ENCODE measurements at regions not wholly inside any gene's neighbourhood (a gene's known extent, or its start where the extent isn't known, plus 50 kb on each side); places are given as distances from the start of the nearest gene placed in this dataset.
A peak's percentile ranks its signal among the peaks of the same experiment; 100 is the strongest.
"Not testable (repeated sequence)": the region's sequence is repeated elsewhere in the genome, so short reads cannot be mapped to it uniquely, and the experiment has no call there.

- Histone ChIP-seq H3K4me3 (no peak overlapping the region), H3K27ac (no peak overlapping the region), H3K9me3 (no peaks in the 10 kb centered on the region), H3K36me3 (no peaks in the 10 kb centered on the region), H3K27me3 (no peaks in the 10 kb centered on the region), H3K4me1 (no peaks in the 10 kb centered on the region)
- intact Hi-C loops (cut with DNase I): no loop called here
- DNase-seq (no peak), ATAC-seq (no peak)
- TF ChIP-seq CTCF (IDR thresholded peaks at IDR 0.05): no peak
These were observed 75.8 kb upstream of the LRPPRC start for GRCh38 chr2:44071454-44072046.

- intact Hi-C loops (cut with DNase I); H3K4me3 ChIP-seq; DNase-seq; H3K36me3 ChIP-seq; H3K27me3 ChIP-seq; H3K4me1 ChIP-seq; ATAC-seq; H3K9me3 ChIP-seq; H3K27ac ChIP-seq: not testable (repeated sequence)
These were observed 77.9 kb upstream of the LRPPRC start for GRCh38 chr2:44073667-44074066.

GRCh38 chr2:44074795-44075194 lies 79.0 kb upstream of the LRPPRC start:
- H3K4me3 ChIP-seq; H3K4me1 ChIP-seq; H3K9me3 ChIP-seq; intact Hi-C loops (cut with DNase I); H3K27ac ChIP-seq; H3K27me3 ChIP-seq; DNase-seq; H3K36me3 ChIP-seq; ATAC-seq: not testable (repeated sequence)

DNA sequence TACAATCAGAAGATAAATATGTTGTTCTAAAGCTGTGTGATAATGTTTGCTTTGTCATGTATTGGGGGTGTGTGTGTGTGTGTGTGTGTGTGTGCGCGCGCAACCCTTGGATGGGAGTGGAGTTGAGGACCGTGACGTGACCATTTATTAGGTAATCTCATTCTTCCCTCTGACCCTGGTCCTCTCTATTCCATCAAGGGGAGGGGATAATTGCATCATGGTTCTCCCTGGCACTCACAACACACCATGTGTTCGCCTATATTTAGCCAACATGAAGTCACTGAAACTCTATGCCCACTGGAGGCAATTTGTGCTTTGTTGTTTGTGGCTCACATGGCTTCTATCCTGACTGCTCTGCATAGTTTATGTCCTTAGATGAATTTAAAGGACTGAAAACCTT lies 79.8 kb upstream of the LRPPRC start:
- no peak overlapping the region for H3K4me3 ChIP-seq
- no peak for TF ChIP-seq CTCF (IDR thresholded peaks at IDR 0.05)
- no peaks in the 10 kb centered on the region for H3K4me1 ChIP-seq
- no peaks in the 10 kb centered on the region for H3K36me3 ChIP-seq
- no peaks in the 10 kb centered on the region for H3K9me3 ChIP-seq
- H3K27ac ChIP-seq: no peak overlapping the region
- intact Hi-C loops (cut with DNase I): no loop called here
- H3K27me3 ChIP-seq: no peaks in the 10 kb centered on the region
- DNase-seq: no peak
- peak; percentile 36 for ATAC-seq

GRCh38 chr2:44077942-44078511 lies 82.2 kb upstream of the LRPPRC start:
- Histone ChIP-seq H3K4me1 (no peaks in the 10 kb centered on the region), H3K4me3 (no peak overlapping the region), H3K27me3 (no peaks in the 10 kb centered on the region), H3K36me3 (no peaks in the 10 kb centered on the region), H3K27ac (no peak overlapping the region), H3K9me3 (no peaks in the 10 kb centered on the region)
- ATAC-seq (no peak), DNase-seq (no peak)
- intact Hi-C loops (cut with DNase I): no loop called here
- no peak for TF ChIP-seq CTCF (IDR thresholded peaks at IDR 0.05)

- H3K27me3 ChIP-seq: no peaks in the 10 kb centered on the region
- no peaks in the 10 kb centered on the region for H3K4me1 ChIP-seq
- no peak overlapping the region for H3K4me3 ChIP-seq
- no peak for ATAC-seq
- no peak for TF ChIP-seq CTCF (IDR thresholded peaks at IDR 0.05)
- no peaks in the 10 kb centered on the region for H3K9me3 ChIP-seq
- no peak for DNase-seq
- no peak overlapping the region for H3K27ac ChIP-seq
- H3K36me3 ChIP-seq: no peaks in the 10 kb centered on the region
- intact Hi-C loops (cut with DNase I): no loop called here
These were observed 83.9 kb upstream of the LRPPRC start for GRCh38 chr2:44079686-44080085.

GRCh38 chr2:44083054-44083453 lies 85.6 kb upstream of the PPM1B start:
- DNase-seq (no peak), ATAC-seq (no peak)
- TF ChIP-seq CTCF (IDR thresholded peaks at IDR 0.05): no peak
- Histone ChIP-seq H3K4me1 (no peaks in the 10 kb centered on the region), H3K27me3 (no peaks in the 10 kb centered on the region), H3K4me3 (no peak overlapping the region), H3K9me3 (no peaks in the 10 kb centered on the region), H3K27ac (no peak overlapping the region), H3K36me3 (no peaks in the 10 kb centered on the region)
- intact Hi-C loops (cut with DNase I): no loop called here

Measured in upper lobe of right lung (tissue), 1 donor.